ENCODE measurements at regions not wholly inside any gene's neighbourhood (a gene's known extent, or its start where the extent isn't known, plus 50 kb on each side); places are given as distances from the start of the nearest gene placed in this dataset.

DNA sequence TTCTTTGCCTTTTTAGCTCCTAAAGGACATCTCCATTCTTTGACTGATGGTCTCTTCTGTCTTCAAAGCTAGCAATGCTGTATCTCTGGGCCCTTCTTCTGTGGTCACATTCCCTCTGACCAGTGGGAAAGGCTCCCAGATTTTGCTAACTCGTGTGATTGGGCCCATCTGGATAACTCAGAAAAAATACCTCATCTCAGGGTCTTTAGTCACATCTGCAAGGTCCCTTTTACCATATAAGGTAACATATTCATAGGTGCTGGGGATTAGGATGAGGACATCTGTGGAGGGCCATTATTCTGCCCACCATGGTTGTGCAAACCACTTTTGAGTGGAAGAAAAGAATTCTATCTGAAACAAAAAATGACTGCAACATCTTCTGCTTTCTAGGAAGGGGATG, 76.3 kb upstream of the MAMDC2 start:
- no peak for TF ChIP-seq CREB1 (CRISPR knock-in tag; IDR thresholded peaks at IDR 0.05; ENCODE audit: low read depth)

GRCh38 chr9:69970001-69970533, 73.6 kb upstream of the MAMDC2 start:
- Mint-ChIP-seq H3K4me3 (no peak overlapping the region), H3K36me3 (ENCODE audit: low read depth) (no peaks in the 10 kb centered on the region), H3K27ac (no peak overlapping the region), H3K9me3 (no peaks in the 10 kb centered on the region), H3K4me1 (peaks cover 12% of the 10 kb centered on the region), H3K27me3 (ENCODE audit: insufficient read depth, low read depth, poor library complexity) (peaks cover 2% of the 10 kb centered on the region)
- Histone ChIP-seq H2AFZ (no peak overlapping the region), H3K4me1 (ENCODE audit: insufficient read depth) (peaks cover 18% of the 10 kb centered on the region), H3F3A (replicated peaks; ENCODE audit: low read depth) (no peaks in the 10 kb centered on the region), H4K20me1 (replicated peaks; ENCODE audit: insufficient read depth) (no peaks in the 10 kb centered on the region), H3K27ac (ENCODE audit: low read depth) (no peak overlapping the region), H3K9me2 (ENCODE audit: insufficient read depth) (peaks cover 12% of the 10 kb centered on the region; the same call in 1 of the 2 replicates), H3K27me3 (ENCODE audit: insufficient read depth) (no peaks in the 10 kb centered on the region), H3K4me2 (no peak overlapping the region), H3K36me3 (ENCODE audit: insufficient read depth) (no peaks in the 10 kb centered on the region), H3K4me3 (no peak overlapping the region), H3K79me2 (replicated peaks; ENCODE audit: insufficient read depth) (no peaks in the 10 kb centered on the region)
- DNase-seq (ENCODE audit: low spot score): no peak
- no peak for ATAC-seq
- TF ChIP-seq EZH2phosphoT487 (IDR thresholded peaks at IDR 0.05; ENCODE audit: unreplicated experiment): no peak
- no peak for TF ChIP-seq ZNF331 (CRISPR knock-in tag; IDR thresholded peaks at IDR 0.05; ENCODE audit: low read depth)
- no peak for TF ChIP-seq NANOG (IDR thresholded peaks at IDR 0.05; ENCODE audit: borderline replicate concordance)
- no peak for TF ChIP-seq CREB1 (CRISPR knock-in tag; IDR thresholded peaks at IDR 0.05; ENCODE audit: low read depth)
- no peak for TF ChIP-seq CTCF (conservative IDR thresholded peaks at IDR 0.05; ENCODE audit: low read depth in 2 of 2)
- TF ChIP-seq, protein P1, sequence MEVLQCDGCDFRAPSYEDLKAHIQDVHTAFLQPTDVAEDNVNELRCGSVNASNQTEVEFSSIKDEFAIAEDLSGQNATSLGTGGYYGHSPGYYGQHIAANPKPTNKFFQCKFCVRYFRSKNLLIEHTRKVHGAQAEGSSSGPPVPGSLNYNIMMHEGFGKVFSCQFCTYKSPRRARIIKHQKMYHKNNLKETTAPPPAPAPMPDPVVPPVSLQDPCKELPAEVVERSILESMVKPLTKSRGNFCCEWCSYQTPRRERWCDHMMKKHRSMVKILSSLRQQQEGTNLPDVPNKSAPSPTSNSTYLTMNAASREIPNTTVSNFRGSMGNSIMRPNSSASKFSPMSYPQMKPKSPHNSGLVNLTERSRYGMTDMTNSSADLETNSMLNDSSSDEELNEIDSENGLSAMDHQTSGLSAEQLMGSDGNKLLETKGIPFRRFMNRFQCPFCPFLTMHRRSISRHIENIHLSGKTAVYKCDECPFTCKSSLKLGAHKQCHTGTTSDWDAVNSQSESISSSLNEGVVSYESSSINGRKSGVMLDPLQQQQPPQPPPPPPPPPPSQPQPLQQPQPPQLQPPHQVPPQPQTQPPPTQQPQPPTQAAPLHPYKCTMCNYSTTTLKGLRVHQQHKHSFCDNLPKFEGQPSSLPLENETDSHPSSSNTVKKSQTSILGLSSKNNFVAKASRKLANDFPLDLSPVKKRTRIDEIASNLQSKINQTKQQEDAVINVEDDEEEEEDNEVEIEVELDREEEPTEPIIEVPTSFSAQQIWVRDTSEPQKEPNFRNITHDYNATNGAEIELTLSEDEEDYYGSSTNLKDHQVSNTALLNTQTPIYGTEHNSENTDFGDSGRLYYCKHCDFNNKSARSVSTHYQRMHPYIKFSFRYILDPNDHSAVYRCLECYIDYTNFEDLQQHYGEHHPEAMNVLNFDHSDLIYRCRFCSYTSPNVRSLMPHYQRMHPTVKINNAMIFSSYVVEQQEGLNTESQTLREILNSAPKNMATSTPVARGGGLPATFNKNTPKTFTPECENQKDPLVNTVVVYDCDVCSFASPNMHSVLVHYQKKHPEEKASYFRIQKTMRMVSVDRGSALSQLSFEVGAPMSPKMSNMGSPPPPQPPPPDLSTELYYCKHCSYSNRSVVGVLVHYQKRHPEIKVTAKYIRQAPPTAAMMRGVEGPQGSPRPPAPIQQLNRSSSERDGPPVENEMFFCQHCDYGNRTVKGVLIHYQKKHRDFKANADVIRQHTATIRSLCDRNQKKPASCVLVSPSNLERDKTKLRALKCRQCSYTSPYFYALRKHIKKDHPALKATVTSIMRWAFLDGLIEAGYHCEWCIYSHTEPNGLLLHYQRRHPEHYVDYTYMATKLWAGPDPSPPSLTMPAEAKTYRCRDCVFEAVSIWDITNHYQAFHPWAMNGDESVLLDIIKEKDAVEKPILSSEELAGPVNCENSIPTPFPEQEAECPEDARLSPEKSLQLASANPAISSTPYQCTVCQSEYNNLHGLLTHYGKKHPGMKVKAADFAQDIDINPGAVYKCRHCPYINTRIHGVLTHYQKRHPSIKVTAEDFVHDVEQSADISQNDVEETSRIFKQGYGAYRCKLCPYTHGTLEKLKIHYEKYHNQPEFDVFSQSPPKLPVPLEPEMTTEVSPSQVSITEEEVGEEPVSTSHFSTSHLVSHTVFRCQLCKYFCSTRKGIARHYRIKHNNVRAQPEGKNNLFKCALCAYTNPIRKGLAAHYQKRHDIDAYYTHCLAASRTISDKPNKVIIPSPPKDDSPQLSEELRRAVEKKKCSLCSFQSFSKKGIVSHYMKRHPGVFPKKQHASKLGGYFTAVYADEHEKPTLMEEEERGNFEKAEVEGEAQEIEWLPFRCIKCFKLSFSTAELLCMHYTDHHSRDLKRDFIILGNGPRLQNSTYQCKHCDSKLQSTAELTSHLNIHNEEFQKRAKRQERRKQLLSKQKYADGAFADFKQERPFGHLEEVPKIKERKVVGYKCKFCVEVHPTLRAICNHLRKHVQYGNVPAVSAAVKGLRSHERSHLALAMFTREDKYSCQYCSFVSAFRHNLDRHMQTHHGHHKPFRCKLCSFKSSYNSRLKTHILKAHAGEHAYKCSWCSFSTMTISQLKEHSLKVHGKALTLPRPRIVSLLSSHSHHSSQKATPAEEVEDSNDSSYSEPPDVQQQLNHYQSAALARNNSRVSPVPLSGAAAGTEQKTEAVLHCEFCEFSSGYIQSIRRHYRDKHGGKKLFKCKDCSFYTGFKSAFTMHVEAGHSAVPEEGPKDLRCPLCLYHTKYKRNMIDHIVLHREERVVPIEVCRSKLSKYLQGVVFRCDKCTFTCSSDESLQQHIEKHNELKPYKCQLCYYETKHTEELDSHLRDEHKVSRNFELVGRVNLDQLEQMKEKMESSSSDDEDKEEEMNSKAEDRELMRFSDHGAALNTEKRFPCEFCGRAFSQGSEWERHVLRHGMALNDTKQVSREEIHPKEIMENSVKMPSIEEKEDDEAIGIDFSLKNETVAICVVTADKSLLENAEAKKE (CRISPR knock-in tag; IDR thresholded peaks at IDR 0.05): no peak
- no peak for TF ChIP-seq EZH2 (IDR thresholded peaks at IDR 0.05; ENCODE audit: low read depth, unreplicated experiment)
- TF ChIP-seq POLR2AphosphoS5 (IDR thresholded peaks at IDR 0.05; ENCODE audit: low read depth): no peak
- no peak for TF ChIP-seq ZNF114 (CRISPR knock-in tag; IDR thresholded peaks at IDR 0.05)
- TF ChIP-seq STAT1 (IDR thresholded peaks at IDR 0.05; ENCODE audit: unreplicated experiment): no peak
- TF ChIP-seq REST (IDR thresholded peaks at IDR 0.05; ENCODE audit: unreplicated experiment): no peak

More for the DNA sequence above, 76.3 kb upstream of the MAMDC2 start:
- no peaks in the 10 kb centered on the region for H3K36me3 ChIP-seq (ENCODE audit: insufficient read depth)
- no peaks in the 10 kb centered on the region for H3K27me3 ChIP-seq (ENCODE audit: insufficient read depth)
- H3K9me2 ChIP-seq (ENCODE audit: insufficient read depth): peaks cover 12% of the 10 kb centered on the region; the same call in 1 of the 2 replicates
- Mint-ChIP-seq H3K27ac (no peak overlapping the region), H3K27me3 (ENCODE audit: insufficient read depth, low read depth, poor library complexity) (no peaks in the 10 kb centered on the region), H3K9me3 (no peaks in the 10 kb centered on the region), H3K4me1 (peaks cover 30% of the 10 kb centered on the region), H3K36me3 (ENCODE audit: low read depth) (no peaks in the 10 kb centered on the region), H3K4me3 (no peak overlapping the region)
- no peak overlapping the region for H3K4me2 ChIP-seq
- H3F3A ChIP-seq (replicated peaks; ENCODE audit: low read depth): no peaks in the 10 kb centered on the region
- ATAC-seq (no peak), DNase-seq (ENCODE audit: low spot score) (no peak)
- H3K4me3 ChIP-seq: no peak overlapping the region
- no peak overlapping the region for H2AFZ ChIP-seq
- H3K79me2 ChIP-seq (replicated peaks; ENCODE audit: insufficient read depth): no peaks in the 10 kb centered on the region
- peaks cover 42% of the 10 kb centered on the region for H3K4me1 ChIP-seq (ENCODE audit: insufficient read depth)
- no peak overlapping the region for H3K27ac ChIP-seq (ENCODE audit: low read depth)
- H4K20me1 ChIP-seq (replicated peaks; ENCODE audit: insufficient read depth): no peaks in the 10 kb centered on the region
